HCT116 (cell line): ENCODE measurements at regions not wholly inside any gene's neighbourhood (a gene's known extent, or its start where the extent isn't known, plus 50 kb on each side); places are given as distances from the start of the nearest gene placed in this dataset.

Source experiments
- ATAC-seq: fragments of 200-7000 bp; cut with Tn5 transposase; 2 replicates; pipeline ENCODE4 v1.9.1; 2020; ENCODE audit warnings: mild to moderate bottlenecking, moderate library complexity
- BruUV-seq: library from RNA; stranded (reverse); fragments of 400-500 nt; replicated peaks from 2 replicates; lab custom pipeline; 2021; lab: Mats Ljungman, UMichigan
- CTCF ChIA-PET: fragments of 300-600 bp; sonication (Branson Sonifier 250); formaldehyde crosslinking; loops from one replicate; lab custom pipeline; 2021; ENCODE audit warnings: antibody characterized with exemption; lab: Charles Lee
- POLR2A ChIA-PET: fragments of 300-600, 350-600 bp; sonication (Branson Sonifier 250); formaldehyde crosslinking; loops from one replicate; lab custom pipeline; 2021; ENCODE audit warnings: antibody characterized with exemption; lab: Charles Lee
- RAD21 ChIA-PET, 2 experiments: fragments of 300-600 bp; sonication (Branson Sonifier 250); formaldehyde crosslinking; loops; one replicate each; lab custom pipeline; 2023; ENCODE audit warnings: low total read pairs in 2 of 2; ENCODE audit not compliant: uncharacterized antibody in 2 of 2, unreplicated experiment in 2 of 2, low non-redundant PET in 1 of 2; lab: Charles Lee
- DNase-seq: peaks from one replicate; pipeline ENCODE4 v3.0.0-alpha.2; 2010; ENCODE audit warnings: low read depth, low spot score
- H2AFZ ChIP-seq: fragments of 200-600 bp; shearing (Covaris generic), sonication (generic); 2 replicates; pipeline ENCODE4 v1.6.1; 2017; ENCODE audit warnings: low read depth, mixed run types, mixed read lengths, antibody characterized with exemption, low read length; ENCODE audit not compliant: poor library complexity, severe bottlenecking
- H3K27ac ChIP-seq: 2 replicates; pipeline ENCODE4 v1.5.1; 2012; ENCODE audit warnings: low read depth, low read length
- H3K27me3 ChIP-seq: fragments of 200-600 bp; sonication (generic); 2 replicates; pipeline ENCODE4 v1.6.1; 2016; ENCODE audit warnings: mixed run types, low read length, mixed read lengths; ENCODE audit not compliant: insufficient read depth
- H3K36me3 ChIP-seq, 2 experiments: fragments of 200-500 bp in 1 of 2; fragments of 200-600 bp in 1 of 2; sonication (Bioruptor generic) in 1 of 2; sonication (generic) in 1 of 2; 2 replicates each; pipeline versions ENCODE4 v1.5.1 to v1.6.1; 2014 to 2016; ENCODE audit warnings: low read length in 2 of 2, inconsistent platforms in 1 of 2, mixed read lengths in 1 of 2, mixed run types in 1 of 2; ENCODE audit not compliant: insufficient read depth in 2 of 2, control insufficient read depth in 1 of 2
- H3K4me1 ChIP-seq, 2 experiments: fragments of 200-600 bp in 1 of 2; sonication (generic) in 1 of 2; 2 replicates each; pipeline versions ENCODE4 v1.5.1 to v1.6.1; 2012 to 2017; ENCODE audit warnings: low read length in 2 of 2, inconsistent platforms in 1 of 2, mild to moderate bottlenecking in 1 of 2, mixed read lengths in 1 of 2, mixed run types in 1 of 2, moderate library complexity in 1 of 2; ENCODE audit not compliant: insufficient read depth in 2 of 2, control insufficient read depth in 1 of 2
- H3K4me2 ChIP-seq: fragments of 200-600 bp; sonication (generic); 2 replicates; pipeline ENCODE4 v1.6.1; 2017; ENCODE audit warnings: mixed run types, low read length, mixed read lengths
- H3K4me3 ChIP-seq, 2 experiments: fragments of 200-600 bp in 1 of 2; sonication (generic) in 1 of 2; replicated peaks in 1 of 2; 2 replicates each; pipeline ENCODE4 v1.5.1; 2011 to 2016; ENCODE audit warnings: low read length in 2 of 2, control low read depth in 1 of 2, low read depth in 1 of 2, mild to moderate bottlenecking in 1 of 2, mixed read lengths in 1 of 2, mixed run types in 1 of 2
- H3K79me2 ChIP-seq: fragments of 200-600 bp; sonication (generic); 2 replicates; pipeline ENCODE4 v1.6.1; 2017; ENCODE audit warnings: mild to moderate bottlenecking, mixed run types, low read length, moderate library complexity, mixed read lengths; ENCODE audit not compliant: insufficient read depth
- H3K9ac ChIP-seq: fragments of 200-600 bp; sonication (generic); 2 replicates; pipeline ENCODE4 v1.6.1; 2016; ENCODE audit warnings: low read length, mixed read lengths
- H3K9me2 ChIP-seq: fragments of 200-600 bp; sonication (generic), shearing (Covaris generic); 2 replicates; pipeline ENCODE4 v1.6.1; 2017; ENCODE audit warnings: mixed run types, mild to moderate bottlenecking, moderate library complexity; ENCODE audit not compliant: insufficient read depth
- H3K9me3 ChIP-seq, 2 experiments: fragments of 200-500 bp in 1 of 2; fragments of 200-600 bp in 1 of 2; sonication (Bioruptor generic) in 1 of 2; sonication (generic) in 1 of 2; 2 replicates each; pipeline ENCODE4 v1.6.1; 2014 to 2017; ENCODE audit warnings: low read length in 2 of 2, mixed read lengths in 2 of 2, inconsistent platforms in 1 of 2, low read depth in 1 of 2, mild to moderate bottlenecking in 1 of 2, mixed run types in 1 of 2, moderate library complexity in 1 of 2; ENCODE audit not compliant: control insufficient read depth in 1 of 2, insufficient read depth in 1 of 2
- H4K20me1 ChIP-seq: fragments of 200-600 bp; sonication (generic), shearing (Covaris generic); 2 replicates; pipeline ENCODE4 v1.6.1; 2017; ENCODE audit warnings: mixed run types, mild to moderate bottlenecking, moderate library complexity; ENCODE audit not compliant: insufficient read depth
- CBX3 ChIP-seq: IDR thresholded peaks from 2 replicates; pipeline ENCODE4 v1.6.1; 2012; ENCODE audit warnings: low read depth
- CEBPB ChIP-seq: IDR thresholded peaks from 2 replicates; pipeline ENCODE4 v1.6.1; 2012; ENCODE audit warnings: low read depth
- EGR1 ChIP-seq: IDR thresholded peaks from 2 replicates; pipeline ENCODE4 v1.6.1; 2012; ENCODE audit warnings: low read depth
- ELF1 ChIP-seq: IDR thresholded peaks from 2 replicates; pipeline ENCODE4 v1.6.1; 2012; ENCODE audit warnings: low read depth, borderline replicate concordance
- EZH2 ChIP-seq: fragments of 200-600 bp; sonication (generic); IDR thresholded peaks from 2 replicates; pipeline ENCODE4 v1.6.1; 2017; ENCODE audit warnings: antibody characterized with exemption, mixed run types
- EZH2phosphoT487 ChIP-seq: fragments of 200-600 bp; IDR thresholded peaks from 2 replicates; pipeline ENCODE4 v1.6.1; 2018; ENCODE audit warnings: antibody characterized with exemption, borderline replicate concordance
- JUND ChIP-seq: IDR thresholded peaks from 2 replicates; pipeline ENCODE4 v1.6.1; 2012
- POLR2A ChIP-seq: IDR thresholded peaks from 2 replicates; pipeline ENCODE4 v1.7.0; 2011; ENCODE audit warnings: borderline replicate concordance; ENCODE audit not compliant: insufficient read depth, insufficient read length; ENCODE audit errors: extremely low read depth
- SIN3A ChIP-seq: IDR thresholded peaks from 2 replicates; pipeline ENCODE4 v1.6.1; 2012; ENCODE audit warnings: low read depth
- SP1 ChIP-seq: IDR thresholded peaks from 2 replicates; pipeline ENCODE4 v1.6.1; 2012; ENCODE audit warnings: low read depth
- SRF ChIP-seq: IDR thresholded peaks from 2 replicates; pipeline ENCODE4 v1.6.1; 2012; ENCODE audit warnings: low read depth
- TCF7L2 ChIP-seq: IDR thresholded peaks from 2 replicates; pipeline ENCODE4 v1.7.0; 2011; ENCODE audit warnings: borderline replicate concordance, inconsistent platforms; ENCODE audit not compliant: insufficient read depth, insufficient read length; ENCODE audit errors: extremely low read depth
- YY1 ChIP-seq: IDR thresholded peaks from 2 replicates; pipeline ENCODE4 v1.6.1; 2011; ENCODE audit warnings: low read length, low read depth, moderate library complexity, mild to moderate bottlenecking; ENCODE audit not compliant: insufficient replicate concordance; ENCODE audit errors: extremely low read depth
- ZFX ChIP-seq: fragments of 450-650 bp; IDR thresholded peaks from 2 replicates; pipeline ENCODE4 v1.6.1; 2017
- intact Hi-C: fragments of 100-400 bp; cut with micrococcal nuclease; formaldehyde crosslinking; loops from 2 replicates; pipeline ENCODE4 v1.10.0; 2022
- TF ChIP-seq, protein P1 (sequence below): IDR thresholded peaks from 2 replicates; pipeline ENCODE4 v1.6.1; 2012
- TF ChIP-seq, protein P2 (sequence below): IDR thresholded peaks from 2 replicates; pipeline ENCODE4 v1.6.1; 2012; ENCODE audit warnings: low read depth

DNA sequence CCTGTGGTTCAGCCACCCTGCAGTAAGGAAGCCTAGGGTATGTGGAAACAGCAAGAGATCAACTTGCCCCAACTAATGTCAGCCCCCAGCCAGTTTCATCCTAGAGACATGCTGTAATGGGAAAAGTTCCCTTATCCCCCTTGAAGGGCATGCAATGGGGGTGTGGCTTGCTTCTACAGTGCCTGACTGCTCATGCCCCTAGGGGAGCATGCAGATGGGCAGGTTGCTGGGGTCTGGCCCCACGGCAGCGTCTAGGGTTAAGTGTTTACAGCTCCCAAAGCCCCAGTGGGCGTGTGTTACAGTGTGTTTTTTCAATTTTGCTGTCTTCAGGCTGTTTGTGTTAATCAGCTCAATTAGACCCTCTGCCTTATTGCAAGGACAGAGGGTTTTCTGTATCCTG lies 1105.9 kb downstream of the AMY1C start:
- Histone ChIP-seq H3K4me1 (no peaks in the 10 kb centered on the region), H3K9me2 (no peaks in the 10 kb centered on the region), H3K27ac (no peak overlapping the region), H3K9me3 (peaks cover 0 to 14% of the 10 kb centered on the region in 2 experiments; a peak in 2 of 4 replicates), H3K4me2 (no peak overlapping the region), H3K9ac (no peak overlapping the region), H2AFZ (no peak overlapping the region), H3K4me3 (no peak overlapping the region), H4K20me1 (no peaks in the 10 kb centered on the region), H3K27me3 (no peaks in the 10 kb centered on the region), H3K79me2 (no peaks in the 10 kb centered on the region), H3K36me3 (no peaks in the 10 kb centered on the region)
- ATAC-seq (no peak), DNase-seq (no peak)
- ChIA-PET RAD21 (no interaction called here), POLR2A (no interaction called here), CTCF (no interaction called here)
- intact Hi-C loops = no loop called here
- TF ChIP-seq EZH2phosphoT487 (no peak), ZFX (no peak), YY1 (no peak), ELF1 (no peak), SP1 (no peak), CBX3 (no peak), CEBPB (no peak), TCF7L2 (no peak), POLR2A (no peak), EZH2 (no peak), JUND (no peak), EGR1 (no peak), SIN3A (no peak)
- TF ChIP-seq, protein P1, sequence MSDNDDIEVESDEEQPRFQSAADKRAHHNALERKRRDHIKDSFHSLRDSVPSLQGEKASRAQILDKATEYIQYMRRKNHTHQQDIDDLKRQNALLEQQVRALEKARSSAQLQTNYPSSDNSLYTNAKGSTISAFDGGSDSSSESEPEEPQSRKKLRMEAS = no peak
- no TSS peak for BruUV-seq

DNA sequence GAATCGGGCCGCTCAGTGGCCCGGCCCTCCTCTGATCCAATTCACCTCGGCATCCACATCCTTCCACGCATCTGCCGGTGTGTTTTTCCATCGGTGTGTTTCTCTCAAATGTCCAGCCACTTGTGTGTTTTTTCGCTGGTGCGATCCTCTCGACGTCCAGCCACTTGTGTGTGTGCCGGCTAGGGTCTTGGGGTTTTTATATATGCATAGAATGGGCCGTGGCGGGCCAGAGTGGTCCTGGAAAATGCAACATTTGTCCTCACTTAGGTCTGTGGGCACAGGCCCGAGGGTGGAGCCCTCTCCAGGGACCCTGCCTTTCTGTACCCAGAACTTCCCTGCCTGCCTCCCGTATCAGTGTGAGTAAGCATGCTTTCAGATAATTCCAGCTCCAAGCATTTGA lies 1106.4 kb downstream of the AMY1C start:
- RAD21 ChIA-PET = no interaction called here
- no TSS peak for BruUV-seq
- no peaks in the 10 kb centered on the region for H3K27me3 ChIP-seq
- H3K4me1 ChIP-seq = no peaks in the 10 kb centered on the region
- no peak overlapping the region for H3K4me3 ChIP-seq
- H4K20me1 ChIP-seq = no peaks in the 10 kb centered on the region
- peaks cover 0 to 14% of the 10 kb centered on the region in 2 experiments; a peak in 2 of 4 replicates for H3K9me3 ChIP-seq
- intact Hi-C loops = no loop called here
- CTCF ChIA-PET = no interaction called here
- ATAC-seq = no peak
- no peak overlapping the region for H2AFZ ChIP-seq
- POLR2A ChIA-PET = no interaction called here
- no peak overlapping the region for H3K27ac ChIP-seq
- TF ChIP-seq, protein P2, sequence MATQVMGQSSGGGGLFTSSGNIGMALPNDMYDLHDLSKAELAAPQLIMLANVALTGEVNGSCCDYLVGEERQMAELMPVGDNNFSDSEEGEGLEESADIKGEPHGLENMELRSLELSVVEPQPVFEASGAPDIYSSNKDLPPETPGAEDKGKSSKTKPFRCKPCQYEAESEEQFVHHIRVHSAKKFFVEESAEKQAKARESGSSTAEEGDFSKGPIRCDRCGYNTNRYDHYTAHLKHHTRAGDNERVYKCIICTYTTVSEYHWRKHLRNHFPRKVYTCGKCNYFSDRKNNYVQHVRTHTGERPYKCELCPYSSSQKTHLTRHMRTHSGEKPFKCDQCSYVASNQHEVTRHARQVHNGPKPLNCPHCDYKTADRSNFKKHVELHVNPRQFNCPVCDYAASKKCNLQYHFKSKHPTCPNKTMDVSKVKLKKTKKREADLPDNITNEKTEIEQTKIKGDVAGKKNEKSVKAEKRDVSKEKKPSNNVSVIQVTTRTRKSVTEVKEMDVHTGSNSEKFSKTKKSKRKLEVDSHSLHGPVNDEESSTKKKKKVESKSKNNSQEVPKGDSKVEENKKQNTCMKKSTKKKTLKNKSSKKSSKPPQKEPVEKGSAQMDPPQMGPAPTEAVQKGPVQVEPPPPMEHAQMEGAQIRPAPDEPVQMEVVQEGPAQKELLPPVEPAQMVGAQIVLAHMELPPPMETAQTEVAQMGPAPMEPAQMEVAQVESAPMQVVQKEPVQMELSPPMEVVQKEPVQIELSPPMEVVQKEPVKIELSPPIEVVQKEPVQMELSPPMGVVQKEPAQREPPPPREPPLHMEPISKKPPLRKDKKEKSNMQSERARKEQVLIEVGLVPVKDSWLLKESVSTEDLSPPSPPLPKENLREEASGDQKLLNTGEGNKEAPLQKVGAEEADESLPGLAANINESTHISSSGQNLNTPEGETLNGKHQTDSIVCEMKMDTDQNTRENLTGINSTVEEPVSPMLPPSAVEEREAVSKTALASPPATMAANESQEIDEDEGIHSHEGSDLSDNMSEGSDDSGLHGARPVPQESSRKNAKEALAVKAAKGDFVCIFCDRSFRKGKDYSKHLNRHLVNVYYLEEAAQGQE = no peak
- TF ChIP-seq JUND (no peak), EZH2 (no peak), ZFX (no peak), SRF (no peak), POLR2A (no peak), EGR1 (no peak), CBX3 (no peak)
- no peaks in the 10 kb centered on the region for H3K9me2 ChIP-seq
- H3K36me3 ChIP-seq = no peaks in the 10 kb centered on the region
- no peak overlapping the region for H3K9ac ChIP-seq
- no peaks in the 10 kb centered on the region for H3K79me2 ChIP-seq
- DNase-seq = no peak
- no peak overlapping the region for H3K4me2 ChIP-seq
